ENCODE measurements at regions not wholly inside any gene's neighbourhood (a gene's known extent, or its start where the extent isn't known, plus 50 kb on each side); places are given as distances from the start of the nearest gene placed in this dataset.

DNA sequence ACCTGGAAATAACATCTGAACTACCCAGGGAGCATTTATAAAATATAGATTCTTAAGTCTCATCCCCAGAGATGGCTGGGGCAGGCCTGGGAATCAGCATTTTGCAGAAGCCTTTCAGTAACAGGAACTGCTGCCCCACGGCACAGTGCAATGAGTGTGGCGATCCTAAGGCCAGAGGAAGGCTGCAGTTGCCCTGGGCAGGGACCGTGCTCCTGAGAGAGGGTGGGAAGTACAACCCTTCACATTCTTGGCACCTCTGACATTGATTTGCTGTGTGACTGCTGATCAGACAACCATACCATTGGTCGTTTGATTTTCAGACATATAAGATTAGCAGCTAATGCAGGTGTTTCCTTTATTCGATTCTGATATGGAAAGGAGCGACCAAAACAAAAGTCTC, 233.6 kb downstream of the STIM2 start:
- CTCF ChIA-PET = no interaction called here
- 38% methylated on average over 6 of the region's 6 CpGs for WGBS (ENCODE audit: missing lambda C conversion rate)

DNA sequence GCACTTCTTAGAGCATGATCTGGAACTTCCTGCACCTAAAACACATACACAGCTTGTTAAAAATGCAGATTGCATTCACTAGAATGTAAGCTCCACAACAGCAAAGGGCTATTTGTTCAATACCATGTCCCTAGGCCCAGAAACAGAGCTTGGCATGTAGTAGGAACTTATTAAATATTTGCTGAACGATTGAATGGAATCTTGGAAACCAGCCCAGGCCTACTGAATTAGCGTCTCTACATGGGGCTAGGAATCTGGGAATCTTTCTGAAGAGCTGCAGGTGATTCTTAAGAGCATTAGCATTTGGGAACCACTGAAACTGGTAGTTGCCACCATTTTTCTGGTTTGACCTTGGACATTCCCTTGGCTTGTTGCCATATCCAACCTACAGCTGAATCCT, 234.1 kb downstream of the STIM2 start:
- Histone ChIP-seq H3K27ac (no peak overlapping the region), H3K9me3 (no peaks in the 10 kb centered on the region), H3K4me2 (no peak overlapping the region), H3K4me1 (no peaks in the 10 kb centered on the region), H3K4me3 (no peak overlapping the region)
- FAIRE-seq = no peak
- no peak for TF ChIP-seq HOXA7 (CRISPR knock-in tag; IDR thresholded peaks at IDR 0.05)
- TF ChIP-seq TP53 (CRISPR knock-in tag; IDR thresholded peaks at IDR 0.05) = no peak
- TF ChIP-seq FOSL2 (IDR thresholded peaks at IDR 0.05) = no peak
- TF ChIP-seq FOSL2 (CRISPR knock-in tag; IDR thresholded peaks at IDR 0.05) = no peak
- TF ChIP-seq, protein P1, sequence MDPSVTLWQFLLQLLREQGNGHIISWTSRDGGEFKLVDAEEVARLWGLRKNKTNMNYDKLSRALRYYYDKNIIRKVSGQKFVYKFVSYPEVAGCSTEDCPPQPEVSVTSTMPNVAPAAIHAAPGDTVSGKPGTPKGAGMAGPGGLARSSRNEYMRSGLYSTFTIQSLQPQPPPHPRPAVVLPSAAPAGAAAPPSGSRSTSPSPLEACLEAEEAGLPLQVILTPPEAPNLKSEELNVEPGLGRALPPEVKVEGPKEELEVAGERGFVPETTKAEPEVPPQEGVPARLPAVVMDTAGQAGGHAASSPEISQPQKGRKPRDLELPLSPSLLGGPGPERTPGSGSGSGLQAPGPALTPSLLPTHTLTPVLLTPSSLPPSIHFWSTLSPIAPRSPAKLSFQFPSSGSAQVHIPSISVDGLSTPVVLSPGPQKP (IDR thresholded peaks at IDR 0.05; ENCODE audit: low read depth, low read length) = no peak
- TF ChIP-seq GATA3 (IDR thresholded peaks at IDR 0.05; ENCODE audit: borderline replicate concordance) = no peak
- no peak for TF ChIP-seq JUN (IDR thresholded peaks at IDR 0.05)
- no peak for TF ChIP-seq MAZ (IDR thresholded peaks at IDR 0.05; ENCODE audit: borderline replicate concordance, low read depth, low read length)
- no peak for TF ChIP-seq FOXS1 (CRISPR knock-in tag; IDR thresholded peaks at IDR 0.05)
- TF ChIP-seq ESRRA (IDR thresholded peaks at IDR 0.05; ENCODE audit: borderline replicate concordance, low read length) = no peak
- no peak for TF ChIP-seq CBX2 (IDR thresholded peaks at IDR 0.05; ENCODE audit: borderline replicate concordance, low read depth)
- no peak for TF ChIP-seq SMC3 (IDR thresholded peaks at IDR 0.05)
- TF ChIP-seq PHF8 (IDR thresholded peaks at IDR 0.05; ENCODE audit: borderline replicate concordance, low read depth) = no peak
- TF ChIP-seq CHD4 (IDR thresholded peaks at IDR 0.05; ENCODE audit: borderline replicate concordance) = no peak
- TF ChIP-seq, protein P2, sequence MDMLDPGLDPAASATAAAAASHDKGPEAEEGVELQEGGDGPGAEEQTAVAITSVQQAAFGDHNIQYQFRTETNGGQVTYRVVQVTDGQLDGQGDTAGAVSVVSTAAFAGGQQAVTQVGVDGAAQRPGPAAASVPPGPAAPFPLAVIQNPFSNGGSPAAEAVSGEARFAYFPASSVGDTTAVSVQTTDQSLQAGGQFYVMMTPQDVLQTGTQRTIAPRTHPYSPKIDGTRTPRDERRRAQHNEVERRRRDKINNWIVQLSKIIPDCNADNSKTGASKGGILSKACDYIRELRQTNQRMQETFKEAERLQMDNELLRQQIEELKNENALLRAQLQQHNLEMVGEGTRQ (IDR thresholded peaks at IDR 0.05) = no peak
- TF ChIP-seq TFCP2L1 (CRISPR knock-in tag; IDR thresholded peaks at IDR 0.05) = no peak
- TF ChIP-seq RFX5 (IDR thresholded peaks at IDR 0.05) = no peak
- no peak for TF ChIP-seq ZSCAN20 (CRISPR knock-in tag; IDR thresholded peaks at IDR 0.05)
- 6% methylated on average over 2 of the region's 2 CpGs for WGBS (ENCODE audit: missing lambda C conversion rate)
- CTCF ChIA-PET = interaction anchor here (0.6 kb wide), 1 partner anchor 44 kb away, joined by 3 read pairs; no protein-coding TSS in a partner anchor
- DNase-seq (ENCODE audit: low read depth in 1 of 2, low spot score in 1 of 2) = no peak
- no peak for ATAC-seq
- POLR2A ChIA-PET = no interaction called here

More for the DNA sequence above, 233.6 kb downstream of the STIM2 start:
- H3K9me3 ChIP-seq = no peaks in the 10 kb centered on the region
- POLR2A ChIA-PET = no interaction called here
- no peak for ATAC-seq
- TF ChIP-seq FOSB (CRISPR knock-in tag; IDR thresholded peaks at IDR 0.05) = no peak
- TF ChIP-seq MYC (IDR thresholded peaks at IDR 0.05; ENCODE audit: borderline replicate concordance, low read length) = no peak
- TF ChIP-seq, protein P3, sequence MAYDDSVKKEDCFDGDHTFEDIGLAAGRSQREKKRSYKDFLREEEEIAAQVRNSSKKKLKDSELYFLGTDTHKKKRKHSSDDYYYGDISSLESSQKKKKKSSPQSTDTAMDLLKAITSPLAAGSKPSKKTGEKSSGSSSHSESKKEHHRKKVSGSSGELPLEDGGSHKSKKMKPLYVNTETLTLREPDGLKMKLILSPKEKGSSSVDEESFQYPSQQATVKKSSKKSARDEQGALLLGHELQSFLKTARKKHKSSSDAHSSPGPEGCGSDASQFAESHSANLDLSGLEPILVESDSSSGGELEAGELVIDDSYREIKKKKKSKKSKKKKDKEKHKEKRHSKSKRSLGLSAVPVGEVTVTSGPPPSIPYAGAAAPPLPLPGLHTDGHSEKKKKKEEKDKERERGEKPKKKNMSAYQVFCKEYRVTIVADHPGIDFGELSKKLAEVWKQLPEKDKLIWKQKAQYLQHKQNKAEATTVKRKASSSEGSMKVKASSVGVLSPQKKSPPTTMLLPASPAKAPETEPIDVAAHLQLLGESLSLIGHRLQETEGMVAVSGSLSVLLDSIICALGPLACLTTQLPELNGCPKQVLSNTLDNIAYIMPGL (CRISPR knock-in tag; IDR thresholded peaks at IDR 0.05; ENCODE audit: borderline replicate concordance) = no peak
- TF ChIP-seq, protein P4, sequence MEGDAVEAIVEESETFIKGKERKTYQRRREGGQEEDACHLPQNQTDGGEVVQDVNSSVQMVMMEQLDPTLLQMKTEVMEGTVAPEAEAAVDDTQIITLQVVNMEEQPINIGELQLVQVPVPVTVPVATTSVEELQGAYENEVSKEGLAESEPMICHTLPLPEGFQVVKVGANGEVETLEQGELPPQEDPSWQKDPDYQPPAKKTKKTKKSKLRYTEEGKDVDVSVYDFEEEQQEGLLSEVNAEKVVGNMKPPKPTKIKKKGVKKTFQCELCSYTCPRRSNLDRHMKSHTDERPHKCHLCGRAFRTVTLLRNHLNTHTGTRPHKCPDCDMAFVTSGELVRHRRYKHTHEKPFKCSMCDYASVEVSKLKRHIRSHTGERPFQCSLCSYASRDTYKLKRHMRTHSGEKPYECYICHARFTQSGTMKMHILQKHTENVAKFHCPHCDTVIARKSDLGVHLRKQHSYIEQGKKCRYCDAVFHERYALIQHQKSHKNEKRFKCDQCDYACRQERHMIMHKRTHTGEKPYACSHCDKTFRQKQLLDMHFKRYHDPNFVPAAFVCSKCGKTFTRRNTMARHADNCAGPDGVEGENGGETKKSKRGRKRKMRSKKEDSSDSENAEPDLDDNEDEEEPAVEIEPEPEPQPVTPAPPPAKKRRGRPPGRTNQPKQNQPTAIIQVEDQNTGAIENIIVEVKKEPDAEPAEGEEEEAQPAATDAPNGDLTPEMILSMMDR (IDR thresholded peaks at IDR 0.05) = no peak
- no peak for TF ChIP-seq CHD2 (IDR thresholded peaks at IDR 0.05; ENCODE audit: low read length, partially characterized antibody)
- no peak for TF ChIP-seq GATA3 (IDR thresholded peaks at IDR 0.05; ENCODE audit: borderline replicate concordance)
- TF ChIP-seq SMC3 (IDR thresholded peaks at IDR 0.05) = no peak
- no peak overlapping the region for H3K4me2 ChIP-seq
- DNase-seq (ENCODE audit: low read depth in 1 of 2, low spot score in 1 of 2) = no peak
- no peaks in the 10 kb centered on the region for H3K4me1 ChIP-seq
- no peak overlapping the region for H3K27ac ChIP-seq
- FAIRE-seq = no peak
- no peak overlapping the region for H3K4me3 ChIP-seq
